ENCODE measurements at regions not wholly inside any gene's neighbourhood (a gene's known extent, or its start where the extent isn't known, plus 50 kb on each side); places are given as distances from the start of the nearest gene placed in this dataset.

- Histone ChIP-seq H3K27ac (no peak overlapping the region), H3K9me3 (peaks cover 0 to 5% (median 0%) of the 10 kb centered on the region in 3 donors), H3K27me3 (no peaks in the 10 kb centered on the region), H3K4me3 (no peak overlapping the region), H3K4me1 (no peaks in the 10 kb centered on the region), H3K36me3 (no peaks in the 10 kb centered on the region)
- TF ChIP-seq POLR2A (IDR thresholded peaks at IDR 0.05) = no peak
- peak in 2 of 4 experiments; percentile 13 to 61 for TF ChIP-seq CTCF (IDR thresholded peaks at IDR 0.05)
- TF ChIP-seq EP300 (IDR thresholded peaks at IDR 0.05) = no peak
- no peak for TF ChIP-seq POLR2AphosphoS5 (IDR thresholded peaks at IDR 0.05)
- WGBS, 2 donors (ENCODE audit: low coverage in 1 of 2) = 48% methylated on average over 2 of the region's 4 CpGs; no CpG with 5 or more reads in 1 of the 2 donors
- ATAC-seq = no peak
These were observed 207.3 kb downstream of the TMEM38B start for GRCh38 chr9:105901514-105902109.

GRCh38 chr9:105908069-105908468, 213.7 kb downstream of the TMEM38B start:
- 95% methylated on average over 2 of the region's 2 CpGs; no CpG with 5 or more reads in 1 of the 2 donors for WGBS, 2 donors (ENCODE audit: low coverage in 1 of 2)
- no peak for ATAC-seq
- Histone ChIP-seq H3K4me1 (peaks cover 0 to 13% (median 0%) of the 10 kb centered on the region in 3 donors), H3K9me3 (no peaks in the 10 kb centered on the region), H3K36me3 (no peaks in the 10 kb centered on the region), H3K27ac (no peak overlapping the region), H3K4me3 (no peak overlapping the region), H3K27me3 (no peaks in the 10 kb centered on the region)
- no peak for TF ChIP-seq POLR2A (IDR thresholded peaks at IDR 0.05)
- no peak for TF ChIP-seq CTCF (IDR thresholded peaks at IDR 0.05)
- TF ChIP-seq POLR2AphosphoS5 (IDR thresholded peaks at IDR 0.05) = no peak
- no peak for TF ChIP-seq EP300 (IDR thresholded peaks at IDR 0.05)

DNA sequence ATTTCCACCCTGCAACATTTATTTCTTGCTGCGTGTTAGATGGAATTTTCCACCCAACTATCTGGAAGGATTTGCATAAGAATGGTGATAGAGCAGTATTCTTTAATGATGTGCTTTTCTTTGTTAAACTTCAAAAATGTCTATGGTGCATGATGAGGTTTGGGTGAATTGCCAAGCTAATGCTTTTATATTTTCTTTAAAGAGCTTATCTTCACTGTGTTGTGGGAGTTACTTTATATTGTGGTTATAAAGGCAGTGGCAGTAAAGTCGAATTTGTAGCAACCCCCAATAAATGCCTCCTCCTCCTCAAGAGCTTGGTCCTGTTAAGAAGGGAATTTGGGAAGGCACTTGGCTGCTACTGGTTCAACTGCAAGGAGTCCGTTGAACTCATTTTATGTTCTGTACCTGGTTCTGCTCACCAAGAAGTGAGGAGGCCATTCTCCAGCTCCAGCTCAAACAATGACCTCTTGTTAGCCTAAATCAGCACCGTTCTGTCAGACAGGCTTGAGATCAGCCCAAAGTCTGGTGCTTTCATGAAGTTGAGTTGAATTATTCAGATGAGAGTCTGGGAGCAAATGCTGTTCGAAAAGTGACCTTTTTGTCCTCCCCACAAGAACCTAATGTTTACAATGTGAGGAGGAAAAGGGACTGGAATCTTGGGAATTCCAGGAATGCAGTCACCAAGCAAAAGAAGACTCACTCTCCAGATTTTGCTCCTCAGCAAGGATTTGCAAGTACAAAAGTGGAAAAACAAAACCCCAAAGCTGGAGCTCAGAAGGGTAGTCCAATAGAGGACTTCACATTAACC, 217.0 kb downstream of the TMEM38B start:
- no peaks in the 10 kb centered on the region for H3K9me3 ChIP-seq
- no peak overlapping the region for H3K4me3 ChIP-seq
- no peak for ATAC-seq
- no peaks in the 10 kb centered on the region for H3K36me3 ChIP-seq
- TF ChIP-seq CTCF (IDR thresholded peaks at IDR 0.05) (no peak), POLR2AphosphoS5 (IDR thresholded peaks at IDR 0.05) (no peak)
- 37 to 51% methylated on average over 5 of the region's 5 CpGs for WGBS, 2 donors (ENCODE audit: low coverage in 1 of 2)
- no peak overlapping the region for H3K27ac ChIP-seq
- H3K27me3 ChIP-seq = no peaks in the 10 kb centered on the region
- H3K4me1 ChIP-seq = peaks cover 0 to 13% (median 0%) of the 10 kb centered on the region in 3 donors

- H3K4me3 ChIP-seq = no peak overlapping the region
- H3K36me3 ChIP-seq = no peaks in the 10 kb centered on the region
- H3K27ac ChIP-seq = no peak overlapping the region
- 64 to 80% methylated on average over 1 of the region's 1 CpG for WGBS, 2 donors (ENCODE audit: low coverage in 1 of 2)
- H3K9me3 ChIP-seq = no peaks in the 10 kb centered on the region
- TF ChIP-seq EP300 (IDR thresholded peaks at IDR 0.05) (no peak), POLR2A (IDR thresholded peaks at IDR 0.05) (no peak), CTCF (IDR thresholded peaks at IDR 0.05) (no peak), POLR2AphosphoS5 (IDR thresholded peaks at IDR 0.05) (no peak)
- peaks cover 0 to 13% (median 0%) of the 10 kb centered on the region in 3 donors for H3K4me1 ChIP-seq
- no peak for ATAC-seq
- no peaks in the 10 kb centered on the region for H3K27me3 ChIP-seq
These were observed 218.0 kb downstream of the TMEM38B start for GRCh38 chr9:105912157-105912862.
